ENCODE measurements at regions not wholly inside any gene's neighbourhood (a gene's known extent, or its start where the extent isn't known, plus 50 kb on each side); places are given as distances from the start of the nearest gene placed in this dataset.

- no peak for TF ChIP-seq CUX1 (IDR thresholded peaks at IDR 0.05; ENCODE audit: insufficient replicate concordance, low read depth, low read length)
- no peak for TF ChIP-seq ATF7 (IDR thresholded peaks at IDR 0.05; ENCODE audit: low read depth)
- no peak for TF ChIP-seq BACH1 (IDR thresholded peaks at IDR 0.05; ENCODE audit: borderline replicate concordance)
- TF ChIP-seq MYB (IDR thresholded peaks at IDR 0.05; ENCODE audit: borderline replicate concordance, low read depth, low read length) = no peak
- TF ChIP-seq ZNF622 (IDR thresholded peaks at IDR 0.05) = no peak
- TF ChIP-seq ZNF274 (IDR thresholded peaks at IDR 0.05; ENCODE audit: insufficient read depth, insufficient read length) = no peak
Observed at GRCh38 chr4:54495091-54495490, 162.7 kb upstream of the KIT start (continued).

- H2AFZ ChIP-seq (ENCODE audit: control insufficient read depth, low read depth, low read length) = no peak overlapping the region
- H3K4me1 ChIP-seq (ENCODE audit: control insufficient read depth, insufficient read depth, low read length) = no peaks in the 10 kb centered on the region
- no peaks in the 10 kb centered on the region for H3K79me2 ChIP-seq (ENCODE audit: control insufficient read depth, insufficient read depth, low read length)
- RAD21 ChIA-PET (ENCODE audit: unreplicated experiment) = no interaction called here
- ATAC-seq (no peak), DNase-seq (ENCODE audit: low read depth, low spot score) (no peak), FAIRE-seq (no peak)
- in situ Hi-C loops (cut with MboI) (no loop called here), intact Hi-C loops (cut with micrococcal nuclease; ENCODE audit: unreplicated experiment) (no loop called here)
- H3K9ac ChIP-seq (ENCODE audit: control insufficient read depth, insufficient read depth, low read length) = no peak overlapping the region
- POLR2A ChIA-PET = no interaction called here
- H3K9me3 ChIP-seq (replicated peaks; ENCODE audit: control insufficient read depth, insufficient read depth, low read length) = no peaks in the 10 kb centered on the region
- CTCF ChIA-PET = no interaction called here
- H3K27ac ChIP-seq (ENCODE audit: control insufficient read depth, insufficient read depth) = no peak overlapping the region
- no peak for TF ChIP-seq NRF1 (conservative IDR thresholded peaks at IDR 0.05; ENCODE audit: low read depth, low read length)
- no peaks in the 10 kb centered on the region for H3K27me3 ChIP-seq (replicated peaks in 1 of 2; ENCODE audit: control insufficient read depth in 2 of 2, insufficient read depth in 2 of 2, low read length in 1 of 2)
- no TSS peak for BruUV-seq (replicated peaks)
- H3K4me3 ChIP-seq = no peak overlapping the region
- H3K4me2 ChIP-seq (ENCODE audit: control insufficient read depth, insufficient read depth) = no peak overlapping the region
- SMC1A ChIA-PET (ENCODE audit: uncharacterized antibody, unreplicated experiment) = no interaction called here
- H4K20me1 ChIP-seq (ENCODE audit: control insufficient read depth, insufficient read depth) = no peaks in the 10 kb centered on the region
- no peaks in the 10 kb centered on the region for H3K36me3 ChIP-seq (ENCODE audit: control insufficient read depth in 2 of 2, insufficient read depth in 2 of 2, low read length in 1 of 2)
- WGBS (ENCODE audit: insufficient coverage, insufficient replicate concordance, low lambda C conversion rate, missing lambda C conversion rate) = 0% methylated on average over 2 of the region's 3 CpGs
Observed at GRCh38 chr4:54495641-54496040, 162.1 kb upstream of the KIT start.

All from GM12878 (cell line).